Sigmoid colon (tissue), 4 donors: ENCODE measurements at regions not wholly inside any gene's neighbourhood (a gene's known extent, or its start where the extent isn't known, plus 50 kb on each side); places are given as distances from the start of the nearest gene placed in this dataset.

Experiments used
- EP300 ChIP-seq, 4 donors: sonication (generic); formaldehyde crosslinking; IDR thresholded peaks; one replicate each; pipeline ENCODE4 v1.6.1; 2017; ENCODE audit warnings: antibody characterized with exemption in 4 of 4
- POLR2A ChIP-seq, 2 donors: fragments of 450-650 bp; IDR thresholded peaks; one replicate each; pipeline ENCODE4 v1.6.1; 2016; ENCODE audit warnings: antibody characterized with exemption in 2 of 2, mild to moderate bottlenecking in 2 of 2, moderate library complexity in 2 of 2
- TF ChIP-seq, protein P1 (sequence below), 4 experiments: fragments of 450-650 bp in 3 of 4; fragments of 200-600 bp in 1 of 4; IDR thresholded peaks; one replicate each; pipeline ENCODE4 v1.5.1; 2016 to 2019; ENCODE audit warnings: antibody characterized with exemption in 4 of 4, mild to moderate bottlenecking in 3 of 4, moderate library complexity in 2 of 4

DNA sequence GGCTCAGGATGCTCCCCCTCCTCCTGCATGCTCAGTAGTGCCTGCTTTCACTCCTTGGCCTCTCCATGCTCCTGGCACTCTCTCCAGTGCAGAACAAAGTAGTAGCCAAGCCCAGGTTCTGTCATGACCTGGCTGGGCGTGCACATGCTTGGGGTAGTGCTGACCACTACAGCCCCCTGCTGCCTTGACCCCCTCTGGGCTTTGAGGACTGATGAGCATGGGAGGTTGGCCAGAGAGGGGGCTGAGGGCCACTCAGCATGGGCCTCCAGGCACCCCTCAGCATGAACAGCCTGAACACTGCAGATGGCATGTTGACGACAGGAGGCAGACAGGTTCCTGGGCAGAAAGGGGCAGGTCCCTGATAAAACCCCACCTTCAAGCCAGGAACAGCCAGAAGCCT lies 935.7 kb upstream of the PRMT6 start:
- TF ChIP-seq EP300 (IDR thresholded peaks at IDR 0.05) (no peak), POLR2A (IDR thresholded peaks at IDR 0.05) (no peak)
- TF ChIP-seq, protein P1, sequence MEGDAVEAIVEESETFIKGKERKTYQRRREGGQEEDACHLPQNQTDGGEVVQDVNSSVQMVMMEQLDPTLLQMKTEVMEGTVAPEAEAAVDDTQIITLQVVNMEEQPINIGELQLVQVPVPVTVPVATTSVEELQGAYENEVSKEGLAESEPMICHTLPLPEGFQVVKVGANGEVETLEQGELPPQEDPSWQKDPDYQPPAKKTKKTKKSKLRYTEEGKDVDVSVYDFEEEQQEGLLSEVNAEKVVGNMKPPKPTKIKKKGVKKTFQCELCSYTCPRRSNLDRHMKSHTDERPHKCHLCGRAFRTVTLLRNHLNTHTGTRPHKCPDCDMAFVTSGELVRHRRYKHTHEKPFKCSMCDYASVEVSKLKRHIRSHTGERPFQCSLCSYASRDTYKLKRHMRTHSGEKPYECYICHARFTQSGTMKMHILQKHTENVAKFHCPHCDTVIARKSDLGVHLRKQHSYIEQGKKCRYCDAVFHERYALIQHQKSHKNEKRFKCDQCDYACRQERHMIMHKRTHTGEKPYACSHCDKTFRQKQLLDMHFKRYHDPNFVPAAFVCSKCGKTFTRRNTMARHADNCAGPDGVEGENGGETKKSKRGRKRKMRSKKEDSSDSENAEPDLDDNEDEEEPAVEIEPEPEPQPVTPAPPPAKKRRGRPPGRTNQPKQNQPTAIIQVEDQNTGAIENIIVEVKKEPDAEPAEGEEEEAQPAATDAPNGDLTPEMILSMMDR (IDR thresholded peaks at IDR 0.05): no peak
